ENCODE measurements at regions not wholly inside any gene's neighbourhood (a gene's known extent, or its start where the extent isn't known, plus 50 kb on each side); places are given as distances from the start of the nearest gene placed in this dataset.

DNA sequence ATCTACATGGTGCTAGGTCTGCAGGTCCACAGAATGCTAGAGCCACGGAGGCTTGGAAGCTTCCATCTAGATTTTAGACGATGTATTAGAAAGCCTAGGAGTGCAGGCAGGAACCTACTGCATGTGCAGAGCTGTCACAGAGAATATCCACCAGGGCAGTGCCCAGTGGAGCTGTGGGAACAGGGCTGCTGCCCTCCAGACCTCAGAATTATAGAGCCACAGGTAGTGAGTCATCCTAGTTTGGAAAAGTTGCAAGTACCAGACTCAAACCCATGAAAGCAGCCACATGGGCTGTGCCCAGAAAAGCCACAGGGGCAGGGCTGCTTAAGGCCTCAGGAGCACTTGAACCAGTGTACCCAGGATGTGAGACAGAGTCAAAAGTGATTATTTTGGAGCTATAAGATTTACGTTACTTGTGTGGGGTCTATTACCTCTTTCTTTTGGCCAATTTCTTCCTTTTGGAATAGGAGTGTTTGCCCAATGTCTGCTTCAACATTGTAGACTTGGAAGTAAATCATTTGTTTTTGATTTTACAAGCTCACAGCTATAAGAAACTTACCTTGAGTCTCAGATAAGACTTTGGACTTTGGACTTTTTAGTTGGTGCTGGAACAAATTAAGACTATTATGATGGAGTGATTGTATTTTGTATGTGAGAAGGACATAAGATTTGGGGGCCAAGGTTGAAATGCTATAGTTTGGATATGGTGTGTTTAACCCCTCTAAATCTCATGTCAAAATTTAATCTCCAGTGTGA, 143.5 kb upstream of the CHRDL1 start:
- TF ChIP-seq EZH2phosphoT487 (conservative IDR thresholded peaks at IDR 0.05; ENCODE audit: low read length): no peak
- TF ChIP-seq, protein P1, sequence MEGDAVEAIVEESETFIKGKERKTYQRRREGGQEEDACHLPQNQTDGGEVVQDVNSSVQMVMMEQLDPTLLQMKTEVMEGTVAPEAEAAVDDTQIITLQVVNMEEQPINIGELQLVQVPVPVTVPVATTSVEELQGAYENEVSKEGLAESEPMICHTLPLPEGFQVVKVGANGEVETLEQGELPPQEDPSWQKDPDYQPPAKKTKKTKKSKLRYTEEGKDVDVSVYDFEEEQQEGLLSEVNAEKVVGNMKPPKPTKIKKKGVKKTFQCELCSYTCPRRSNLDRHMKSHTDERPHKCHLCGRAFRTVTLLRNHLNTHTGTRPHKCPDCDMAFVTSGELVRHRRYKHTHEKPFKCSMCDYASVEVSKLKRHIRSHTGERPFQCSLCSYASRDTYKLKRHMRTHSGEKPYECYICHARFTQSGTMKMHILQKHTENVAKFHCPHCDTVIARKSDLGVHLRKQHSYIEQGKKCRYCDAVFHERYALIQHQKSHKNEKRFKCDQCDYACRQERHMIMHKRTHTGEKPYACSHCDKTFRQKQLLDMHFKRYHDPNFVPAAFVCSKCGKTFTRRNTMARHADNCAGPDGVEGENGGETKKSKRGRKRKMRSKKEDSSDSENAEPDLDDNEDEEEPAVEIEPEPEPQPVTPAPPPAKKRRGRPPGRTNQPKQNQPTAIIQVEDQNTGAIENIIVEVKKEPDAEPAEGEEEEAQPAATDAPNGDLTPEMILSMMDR (IDR thresholded peaks at IDR 0.05; ENCODE audit: insufficient read depth, low read length, poor library complexity, severe bottlenecking): no peak
